Activated T-cell treated with anti-CD3 and anti-CD28 coated beads for 1 hour (primary cell): ENCODE measurements at regions not wholly inside any gene's neighbourhood (a gene's known extent, or its start where the extent isn't known, plus 50 kb on each side); places are given as distances from the start of the nearest gene placed in this dataset.
"Not testable (repeated sequence)": the region's sequence is repeated elsewhere in the genome, so short reads cannot be mapped to it uniquely, and the experiment has no call there.

ENCODE experiments used
- DNase-seq: peaks from one replicate; pipeline ENCODE4 v3.0.0-alpha.2; 2020; ENCODE audit warnings: low read depth

GRCh38 chr15:98088307-98088945, 127.9 kb downstream of the ARRDC4 start:
- not testable (repeated sequence) for DNase-seq

DNA sequence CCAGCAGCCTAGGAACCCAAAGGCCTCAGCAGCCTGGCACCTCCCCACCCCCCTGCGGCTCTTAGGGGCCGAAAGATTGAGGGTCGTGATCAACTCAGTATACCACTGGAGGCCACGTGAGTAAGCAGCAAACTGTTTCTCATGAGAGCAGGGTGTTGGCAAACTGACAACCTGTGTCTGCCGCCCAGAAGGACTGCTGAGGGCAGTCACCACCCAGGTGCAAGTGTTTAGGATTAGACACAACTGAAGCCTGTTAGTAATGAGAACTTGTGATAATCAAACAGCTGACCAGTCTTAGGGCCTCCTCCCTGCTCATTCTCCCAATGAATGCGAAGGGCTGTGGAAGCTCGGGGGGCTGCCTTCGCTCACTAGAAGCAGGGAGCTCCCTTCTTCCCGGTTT, 128.8 kb downstream of the ARRDC4 start:
- not testable (repeated sequence) for DNase-seq

- DNase-seq, result not testable (repeated sequence)
These were observed 137.5 kb downstream of the ARRDC4 start for GRCh38 chr15:98097986-98098385.

DNA sequence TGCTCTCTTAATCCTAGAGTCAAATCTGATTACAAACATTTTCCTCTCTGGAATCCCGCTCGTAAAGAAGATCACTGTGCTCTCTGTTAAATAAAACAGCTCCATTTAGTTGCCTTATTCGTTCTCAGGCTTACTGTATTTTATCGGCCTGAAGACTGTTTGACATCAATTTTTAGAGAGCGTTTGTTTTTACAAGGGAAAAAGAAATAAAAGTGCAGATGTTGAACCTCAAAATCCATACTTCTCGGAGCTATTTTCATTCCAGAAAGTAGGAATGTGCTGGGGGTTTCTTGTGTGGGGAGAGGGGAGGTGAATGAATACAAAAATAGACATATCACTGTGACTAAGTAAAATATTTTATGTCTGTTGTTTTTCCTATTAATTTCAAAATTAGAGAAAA, 140.1 kb downstream of the ARRDC4 start:
- DNase-seq, result not testable (repeated sequence)

- no peak for DNase-seq
These were observed 143.1 kb downstream of the ARRDC4 start for GRCh38 chr15:98103570-98103969.

GRCh38 chr15:98104386-98105151, 144.1 kb downstream of the ARRDC4 start:
- DNase-seq, result not testable (repeated sequence)

DNA sequence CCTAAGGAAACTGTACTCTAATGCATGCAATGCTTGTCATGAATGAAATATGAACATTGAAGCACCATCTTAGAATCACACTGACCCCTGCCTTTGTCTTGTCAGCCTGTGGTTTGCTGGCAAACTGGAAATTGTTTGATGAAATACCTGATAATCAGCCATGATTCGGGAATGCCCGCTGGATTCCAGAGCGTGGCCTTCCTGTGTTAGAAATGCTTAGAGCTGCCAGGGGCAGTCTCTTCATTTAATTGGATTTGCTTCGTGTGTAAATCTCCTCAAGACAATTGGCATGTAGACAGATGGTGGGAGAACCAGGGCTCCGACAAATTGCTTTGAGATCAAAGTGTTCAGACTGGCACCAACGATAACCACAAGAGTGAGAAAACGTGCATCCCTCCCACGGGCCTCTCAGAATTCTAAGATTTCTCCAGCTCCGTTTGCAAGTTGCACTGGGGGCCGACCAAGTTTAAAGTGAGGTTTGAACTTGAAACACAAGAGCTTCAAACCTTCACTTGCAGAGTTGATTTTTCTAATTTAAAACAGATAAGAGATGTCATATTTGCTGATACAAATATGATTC, 146.2 kb downstream of the ARRDC4 start:
- DNase-seq, result not testable (repeated sequence)

DNA sequence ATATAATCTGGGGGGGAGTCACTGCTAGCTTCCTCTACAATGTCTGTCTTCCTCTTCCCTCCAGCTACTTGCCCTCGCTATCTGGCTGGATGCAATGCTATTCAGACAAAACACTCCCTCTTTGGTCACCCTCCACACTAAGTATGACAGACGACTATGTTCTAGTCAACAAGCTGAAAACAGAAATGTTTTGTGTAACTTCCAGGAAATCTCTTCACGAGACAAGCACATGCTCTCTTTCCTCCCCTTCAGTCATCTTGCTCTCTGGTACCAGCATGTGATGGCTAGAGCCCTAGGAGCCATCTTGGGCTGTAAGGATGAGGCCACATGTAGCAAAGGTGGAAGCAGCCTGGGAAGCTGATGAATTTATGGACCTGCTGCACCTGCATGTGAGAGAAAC, 151.3 kb downstream of the ARRDC4 start:
- DNase-seq, result no peak

- DNase-seq, result no peak
These were observed 152.8 kb downstream of the ARRDC4 start for GRCh38 chr15:98113327-98113726.

- no peak for DNase-seq
These were observed 160.1 kb downstream of the ARRDC4 start for GRCh38 chr15:98120561-98120960.

GRCh38 chr15:98121536-98121935, 161.0 kb downstream of the ARRDC4 start:
- no peak for DNase-seq

- no peak for DNase-seq
These were observed 161.5 kb downstream of the ARRDC4 start for GRCh38 chr15:98121957-98122356.

- DNase-seq, result no peak
These were observed 162.8 kb downstream of the ARRDC4 start for GRCh38 chr15:98123297-98123696.

DNA sequence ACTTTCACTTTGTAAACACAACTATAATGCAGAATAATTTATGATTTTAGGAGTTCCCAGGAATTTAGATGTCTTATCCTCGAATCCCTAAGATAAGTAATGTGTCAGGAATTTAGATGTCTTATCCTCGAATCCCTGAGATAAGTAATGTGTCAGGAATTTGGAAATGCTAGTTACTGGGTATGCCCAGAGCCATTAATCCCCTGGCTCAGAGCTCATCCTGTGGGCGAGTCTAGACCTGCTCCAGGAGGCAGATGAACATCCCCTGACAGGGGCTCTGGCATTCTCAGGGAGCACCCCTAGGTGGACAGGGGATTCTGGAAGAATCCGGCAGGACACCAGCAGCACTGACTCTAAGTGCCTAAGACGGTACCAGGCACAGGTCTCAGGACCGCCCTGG, 163.3 kb downstream of the ARRDC4 start:
- no peak for DNase-seq

GRCh38 chr15:98124581-98124980, 164.1 kb downstream of the ARRDC4 start:
- no peak for DNase-seq

DNA sequence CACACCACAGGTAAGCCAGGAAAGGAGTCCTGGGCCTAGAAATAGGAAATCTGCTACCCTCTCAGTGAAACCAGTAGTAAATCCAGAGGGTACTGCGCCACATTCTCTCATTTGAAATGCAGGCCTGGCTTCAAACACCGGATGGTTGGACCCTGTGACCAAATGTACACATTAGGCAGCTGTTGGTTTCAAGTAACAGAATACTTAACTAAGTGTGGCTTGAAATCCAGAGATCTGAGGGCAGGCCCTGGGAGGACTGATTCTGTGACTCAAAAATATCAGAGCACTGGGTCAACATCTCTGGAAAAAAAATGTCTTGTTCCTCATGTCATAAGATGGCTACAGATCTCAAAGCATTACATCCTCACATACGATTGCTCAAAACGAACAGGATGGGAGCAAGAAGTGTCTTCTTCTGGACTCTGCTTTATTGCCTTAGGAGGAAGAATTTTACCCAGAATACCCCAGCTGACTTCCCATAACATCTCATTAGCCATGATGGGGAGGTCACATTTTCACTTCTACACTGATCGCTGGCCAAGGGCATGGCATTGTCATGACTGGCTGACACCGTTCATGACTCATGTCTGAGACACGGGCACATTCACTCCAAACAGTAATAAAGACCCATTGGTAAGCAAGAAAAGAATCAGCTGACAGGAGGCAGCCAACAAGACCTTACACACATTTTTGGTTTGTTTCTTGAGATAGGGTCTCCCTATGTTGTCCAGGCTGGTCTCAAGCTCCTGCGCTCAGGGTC, 166.0 kb downstream of the ARRDC4 start:
- DNase-seq, result no peak

GRCh38 chr15:98127586-98127985, 167.1 kb downstream of the ARRDC4 start:
- no peak for DNase-seq

DNA sequence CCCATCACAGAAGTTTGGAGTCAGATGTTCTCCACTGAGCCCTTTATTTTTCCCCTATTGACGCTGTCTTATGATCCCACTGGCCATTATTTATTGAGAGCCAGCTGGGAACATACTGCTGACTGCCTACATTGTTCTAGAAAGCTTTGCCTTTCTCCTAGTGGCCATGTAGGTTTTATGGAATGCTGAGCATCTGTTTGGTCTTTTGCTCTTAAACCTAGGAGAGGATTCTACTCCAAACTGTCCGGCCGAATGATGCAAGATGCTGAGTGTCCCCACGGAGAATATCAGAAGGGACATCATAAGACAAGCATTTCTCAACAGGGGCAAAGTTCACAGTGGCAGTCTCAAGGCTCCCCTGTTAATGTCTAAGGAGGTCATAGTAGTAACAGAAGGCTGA, 171.4 kb downstream of the ARRDC4 start:
- no peak for DNase-seq

GRCh38 chr15:98134905-98135304, 174.4 kb downstream of the ARRDC4 start:
- no peak for DNase-seq

- no peak for DNase-seq
These were observed 178.4 kb downstream of the ARRDC4 start for GRCh38 chr15:98138910-98139309.

- no peak for DNase-seq
These were observed 178.8 kb downstream of the ARRDC4 start for GRCh38 chr15:98139337-98139736.

- no peak for DNase-seq
These were observed 182.1 kb downstream of the ARRDC4 start for GRCh38 chr15:98142572-98142971.

GRCh38 chr15:98143116-98143515, 182.6 kb downstream of the ARRDC4 start:
- DNase-seq, result no peak
